HK-2 (cell line): ENCODE measurements at regions not wholly inside any gene's neighbourhood (a gene's known extent, or its start where the extent isn't known, plus 50 kb on each side); places are given as distances from the start of the nearest gene placed in this dataset.
A peak's percentile ranks its signal among the peaks of the same experiment; 100 is the strongest.
"Not testable (repeated sequence)": the region's sequence is repeated elsewhere in the genome, so short reads cannot be mapped to it uniquely, and the experiment has no call there.

Experiments used
- DNase-seq: peaks from one replicate; pipeline ENCODE4 v3.0.0-alpha.2; 2018; ENCODE audit not compliant: unreplicated experiment

DNA sequence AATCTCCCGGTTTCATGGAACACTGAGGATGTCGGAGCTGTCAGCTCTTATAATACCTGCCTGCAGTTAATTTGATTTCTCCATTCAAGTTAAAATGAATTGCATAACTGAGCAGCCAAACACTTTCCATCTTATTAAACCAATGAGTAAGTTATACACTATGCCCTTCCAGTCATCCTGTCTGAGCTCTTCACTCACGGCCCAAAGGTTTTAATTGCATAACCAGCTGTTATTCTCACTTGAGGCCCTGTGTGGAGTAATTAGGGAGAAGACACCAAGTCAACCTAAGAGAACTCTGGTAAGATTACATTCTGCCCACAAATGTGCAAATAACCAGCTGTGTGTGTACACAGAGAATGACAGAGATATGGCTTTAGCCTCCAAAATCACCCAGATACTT, 303.5 kb downstream of the TBC1D4 start:
- no peak for DNase-seq

DNA sequence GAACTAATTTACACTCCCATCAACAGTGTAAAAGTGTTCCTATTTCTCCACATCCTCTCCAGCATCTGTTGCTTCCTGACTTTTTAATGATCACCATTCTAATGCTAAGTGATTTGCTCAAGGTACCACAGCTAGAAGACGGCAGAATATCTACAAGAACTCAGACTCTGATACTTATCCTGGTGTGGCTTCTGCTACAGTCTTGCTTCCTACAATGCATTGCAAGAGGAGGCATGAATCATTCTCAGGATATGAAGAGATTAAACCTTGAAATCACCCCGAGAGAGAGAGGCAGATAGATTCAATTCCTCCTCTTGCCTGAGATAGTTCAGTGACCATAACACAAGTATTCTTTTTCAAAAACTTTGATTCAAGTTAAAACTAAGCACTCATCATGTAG, 306.4 kb downstream of the TBC1D4 start:
- no peak for DNase-seq

DNA sequence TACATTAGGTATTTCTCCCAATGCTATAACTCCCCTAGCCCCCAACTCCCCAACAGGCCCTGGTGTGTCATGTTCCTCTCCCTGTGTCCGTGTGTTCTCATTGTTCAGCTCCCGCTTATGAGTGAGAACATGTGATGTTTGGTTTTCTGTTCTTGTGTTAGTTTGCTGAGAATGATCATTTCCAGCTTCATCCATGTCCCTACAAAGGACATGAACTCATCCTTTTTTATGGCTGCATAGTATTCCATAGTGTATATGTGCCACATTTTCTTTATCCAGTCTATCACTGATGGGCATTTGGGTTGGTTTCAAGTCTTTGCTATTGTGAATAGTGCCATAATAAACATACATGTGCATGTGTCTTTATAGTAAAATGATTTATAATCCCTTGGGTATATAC, 306.9 kb downstream of the TBC1D4 start:
- DNase-seq, result not testable (repeated sequence)

DNA sequence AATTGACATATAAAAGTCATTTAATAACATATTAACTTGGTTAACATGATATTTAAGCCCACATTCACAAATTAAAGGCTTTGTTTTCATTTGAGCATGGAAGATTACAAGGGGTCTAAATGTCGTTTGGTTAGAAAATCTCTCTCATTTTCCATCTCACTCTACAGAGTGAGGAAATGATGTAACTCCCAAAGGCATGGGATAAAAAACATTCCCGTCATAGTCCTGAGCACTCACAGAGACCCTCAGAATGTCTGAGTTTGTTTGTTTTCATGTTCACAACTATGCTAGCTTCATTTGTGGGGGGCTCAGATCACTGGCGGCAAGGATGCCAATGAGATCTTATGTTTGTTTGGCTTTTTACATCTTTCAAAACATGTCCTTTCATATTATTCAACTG, 307.5 kb downstream of the TBC1D4 start:
- DNase-seq, result no peak

DNA sequence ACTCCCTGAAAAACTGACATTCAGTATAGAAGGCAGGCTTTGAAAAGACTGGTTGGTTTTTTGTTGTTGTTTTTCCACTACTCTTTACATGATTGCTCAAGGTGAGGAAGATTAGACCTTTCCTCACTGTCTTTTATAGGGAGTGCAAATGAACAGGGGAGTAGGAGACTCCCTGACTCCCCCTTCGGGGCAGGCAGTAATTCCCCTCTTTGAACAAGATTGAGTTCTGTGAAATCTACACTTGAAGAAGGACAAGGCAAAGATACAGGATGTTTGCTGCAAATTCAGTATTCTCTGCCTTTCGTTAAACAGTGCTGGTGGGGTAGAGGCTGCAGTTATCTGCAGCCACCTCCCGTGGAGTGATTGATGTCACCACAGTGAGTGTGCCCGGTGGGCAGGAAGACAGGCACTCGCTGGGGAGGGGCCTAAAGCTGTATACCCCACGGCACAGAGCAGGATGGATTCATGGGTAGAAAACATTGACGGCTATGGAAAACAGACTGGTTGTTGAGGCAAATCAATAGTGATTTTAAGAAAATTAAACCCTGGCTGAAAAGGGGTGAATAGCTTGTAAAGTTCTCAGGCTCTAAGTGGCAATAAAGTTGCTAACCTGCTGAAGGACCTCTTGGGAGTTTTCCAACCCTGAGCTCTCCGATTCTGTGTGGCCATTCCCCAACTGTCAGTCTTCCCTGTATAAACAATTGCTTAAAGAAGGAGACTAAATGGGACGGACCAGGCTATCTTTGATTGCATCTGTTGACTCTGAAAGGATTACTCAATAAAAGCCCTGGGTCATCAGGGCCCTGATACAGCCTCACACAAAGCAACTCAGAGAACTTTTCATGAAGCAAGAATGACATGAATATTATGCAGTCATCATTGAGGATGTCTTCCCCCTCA, 308.3 kb downstream of the TBC1D4 start:
- DNase-seq, result no peak

DNA sequence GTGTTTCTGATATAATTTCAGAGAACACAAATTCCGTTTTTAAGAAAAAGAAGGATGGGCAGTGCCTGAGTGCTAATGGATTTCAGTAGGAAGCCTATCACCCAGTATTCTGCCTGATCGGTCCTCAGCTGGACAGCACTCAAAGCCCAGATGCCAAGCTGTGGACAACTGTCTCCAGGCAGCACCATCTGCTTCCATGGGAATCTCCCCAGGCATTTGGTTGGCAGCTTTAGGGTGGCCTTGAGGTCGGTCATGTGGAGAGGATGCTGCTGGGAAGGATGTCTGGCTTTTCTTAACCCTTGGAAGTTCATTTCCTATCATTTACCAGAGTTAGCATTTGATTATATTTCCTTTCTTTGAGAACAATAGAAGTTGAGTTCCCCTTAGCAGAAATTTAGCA, 311.7 kb downstream of the TBC1D4 start:
- DNase-seq, result no peak

DNA sequence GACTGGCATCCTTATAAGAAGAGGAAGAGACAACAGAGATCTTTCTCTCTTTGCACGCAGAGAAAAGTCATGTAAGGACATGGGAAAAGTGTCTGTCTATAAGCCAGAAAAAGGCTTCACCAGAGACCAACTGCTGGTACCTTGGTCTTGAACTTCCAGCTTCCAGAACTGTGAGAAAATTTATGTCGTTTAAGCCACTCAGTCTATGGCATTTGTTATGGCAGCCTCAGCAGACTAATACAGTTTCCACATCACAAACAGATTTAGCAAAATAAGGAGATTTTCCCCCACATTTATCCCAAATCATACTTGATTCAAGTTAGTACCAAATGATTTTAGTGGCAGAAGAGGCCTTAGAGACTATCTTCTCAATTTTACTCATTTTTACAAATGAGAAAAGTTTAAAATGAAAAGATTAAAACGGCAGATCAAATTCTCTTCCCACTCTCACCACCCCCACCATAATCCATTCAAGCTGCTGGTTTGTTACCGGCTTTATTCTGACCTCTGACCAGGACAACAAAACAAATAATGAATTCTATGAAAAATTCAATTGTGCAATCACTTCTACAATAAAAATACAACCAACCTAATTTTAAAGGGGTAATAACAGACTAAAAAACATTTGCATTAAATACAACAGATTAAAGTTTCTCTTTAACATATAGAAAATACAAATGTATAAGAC, 316.3 kb downstream of the TBC1D4 start:
- no peak for DNase-seq

DNA sequence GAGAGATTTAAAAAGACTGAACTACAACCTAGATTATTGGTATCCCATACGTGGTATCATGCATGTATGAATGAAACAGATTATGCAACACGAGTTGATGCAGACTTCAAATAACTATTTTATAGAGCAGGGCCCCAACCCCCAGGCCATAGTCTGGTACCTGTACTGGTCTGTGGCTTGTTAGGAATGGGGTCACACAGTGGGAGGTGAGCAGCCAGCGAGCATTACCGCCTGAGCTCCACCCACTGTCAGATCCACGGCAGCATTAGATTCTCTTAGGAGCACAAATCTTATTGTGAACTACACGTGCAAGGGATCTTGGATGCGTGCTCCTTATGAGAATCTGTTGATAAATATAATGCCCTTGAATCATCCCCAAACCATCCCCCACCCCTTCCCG, 320.2 kb downstream of the TBC1D4 start:
- DNase-seq, result no peak

DNA sequence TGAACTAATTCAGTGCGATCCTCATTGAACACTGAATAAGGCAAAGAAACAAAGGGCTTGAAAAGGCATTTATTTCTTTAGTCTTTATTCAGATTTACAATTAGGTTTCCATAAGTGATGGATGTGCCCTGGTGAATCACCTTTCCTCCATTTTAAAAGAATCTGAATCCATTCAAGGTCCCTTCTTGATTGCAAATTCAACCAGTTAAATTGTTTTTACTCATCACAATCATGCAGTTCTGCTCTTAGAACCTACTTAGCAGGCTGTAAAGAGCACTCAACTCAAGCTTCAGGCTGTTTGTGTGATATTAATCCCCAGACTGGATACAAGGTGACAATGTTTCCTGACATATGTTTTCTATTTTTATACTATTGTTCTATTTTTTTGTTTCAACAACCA, 321.0 kb downstream of the TBC1D4 start:
- DNase-seq, result no peak

DNA sequence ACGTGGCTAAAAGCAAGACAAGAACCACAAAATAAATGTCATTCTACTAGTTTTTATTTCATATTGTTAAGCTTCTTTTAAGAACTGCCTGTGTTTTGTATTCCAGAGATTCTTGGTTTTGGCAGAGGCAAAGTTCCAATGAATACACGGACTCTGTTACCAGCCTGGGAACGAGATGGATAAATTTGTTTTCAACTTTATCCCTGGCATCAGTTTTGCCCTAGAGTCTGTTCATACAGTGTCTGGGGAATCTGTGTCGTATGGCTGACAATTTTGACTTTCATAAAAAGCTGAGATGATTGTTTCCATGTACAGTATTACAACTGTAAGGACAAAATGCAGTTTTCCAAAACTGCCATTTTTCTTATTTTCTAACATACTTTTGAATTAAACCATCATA, 327.6 kb downstream of the TBC1D4 start:
- DNase-seq, result no peak

DNA sequence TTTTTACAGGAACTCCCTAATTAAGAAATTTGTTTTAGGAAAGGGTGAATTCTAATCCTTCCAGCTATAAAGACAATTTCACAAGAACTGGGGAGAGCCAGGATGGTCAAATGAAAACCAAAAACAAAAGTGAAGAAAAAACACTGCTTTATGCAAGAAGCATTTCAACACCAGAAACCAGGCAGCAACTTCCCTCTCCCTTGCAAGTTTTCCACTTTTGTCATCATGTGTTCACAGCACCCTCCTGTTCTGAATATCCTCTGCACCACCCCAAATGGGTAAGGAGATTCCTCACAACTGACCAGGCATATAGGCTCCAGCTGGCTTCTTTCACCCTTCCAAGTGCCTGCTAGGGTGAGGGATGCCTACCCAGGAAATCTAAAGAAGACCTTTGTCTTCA, 328.1 kb downstream of the TBC1D4 start:
- no peak for DNase-seq

DNA sequence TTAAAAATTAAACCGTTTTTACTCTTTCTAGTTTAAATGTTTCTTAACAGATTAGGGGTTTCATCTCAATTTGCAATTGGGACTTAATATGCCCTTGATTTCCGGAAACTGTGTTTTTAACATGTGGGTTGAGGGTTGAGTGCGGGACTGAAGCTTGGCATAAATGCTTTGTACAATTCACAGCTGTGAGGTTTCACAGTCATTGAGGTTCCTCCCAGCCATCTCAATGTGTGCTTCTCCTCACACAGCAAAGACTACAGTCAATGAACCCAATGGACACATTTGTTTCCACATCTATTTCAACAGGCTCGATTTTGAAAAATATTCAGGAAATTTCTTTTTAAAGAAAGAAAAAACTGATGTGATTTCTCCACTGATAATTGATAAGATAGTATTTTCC, 328.6 kb downstream of the TBC1D4 start:
- no peak for DNase-seq

DNA sequence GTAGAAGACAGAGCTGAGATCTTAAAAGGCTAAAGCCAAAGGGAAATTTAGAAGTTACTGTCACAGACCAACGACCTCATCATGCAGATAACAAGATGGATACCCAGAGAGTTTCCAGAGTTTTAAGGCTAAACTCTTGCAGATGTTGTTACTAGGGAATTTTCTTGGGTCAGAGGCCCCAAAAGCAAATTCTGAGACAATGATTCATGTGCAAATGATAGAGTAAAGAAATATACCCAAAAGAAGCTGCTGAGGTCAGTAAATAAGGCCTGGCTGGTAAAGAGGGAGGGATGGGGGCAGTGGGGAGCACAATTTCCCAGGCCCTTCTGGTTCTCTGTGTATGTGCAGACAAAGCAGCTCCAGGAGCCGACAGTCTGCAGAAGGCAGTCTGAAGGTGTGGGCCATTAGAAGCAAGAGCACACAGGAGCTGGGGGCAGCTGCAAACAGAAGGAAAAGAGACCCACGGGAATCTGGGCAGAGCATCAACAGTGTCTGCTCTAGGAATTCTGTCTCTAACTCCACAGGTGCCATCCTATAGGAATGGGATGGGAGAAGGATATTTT, 330.8 kb downstream of the TBC1D4 start:
- no peak for DNase-seq

DNA sequence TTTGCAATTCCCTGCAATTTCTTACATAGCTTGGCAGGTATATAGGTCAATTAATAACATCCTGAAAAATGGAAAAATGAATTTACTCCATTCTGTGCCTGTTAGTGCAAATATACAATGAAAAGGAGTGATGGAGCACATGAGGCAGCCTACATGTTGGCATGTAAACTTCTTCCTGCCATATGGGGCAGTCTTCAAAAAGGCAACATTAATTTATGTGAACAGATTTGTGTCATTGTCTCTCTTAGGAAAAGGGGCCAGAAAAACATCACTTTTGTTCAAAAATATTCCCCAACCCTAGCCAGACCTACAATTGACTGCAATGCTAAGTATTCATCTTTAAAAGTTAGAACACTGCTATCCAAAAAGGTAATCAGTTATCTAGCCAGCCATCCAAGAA, 332.2 kb downstream of the TBC1D4 start:
- DNase-seq, result no peak

DNA sequence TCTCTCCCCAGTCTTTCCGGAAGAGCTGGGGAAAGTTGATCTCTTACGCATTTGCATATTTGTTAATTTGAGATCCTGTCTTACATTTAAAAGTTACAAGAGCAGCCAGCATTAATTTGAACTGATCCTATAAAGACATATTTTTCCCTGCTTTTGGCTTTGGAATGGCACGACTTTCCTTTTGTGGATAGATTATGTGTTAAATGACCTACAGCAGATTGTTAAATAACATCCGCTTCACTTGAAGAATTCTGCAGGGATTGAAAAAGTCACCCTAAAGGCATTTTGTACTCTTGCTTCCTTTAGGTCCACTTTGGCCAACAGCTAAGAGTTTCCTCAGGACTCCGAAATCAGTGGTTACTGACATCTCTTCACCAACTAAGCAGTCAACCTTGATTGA, 334.0 kb downstream of the TBC1D4 start:
- no peak for DNase-seq

DNA sequence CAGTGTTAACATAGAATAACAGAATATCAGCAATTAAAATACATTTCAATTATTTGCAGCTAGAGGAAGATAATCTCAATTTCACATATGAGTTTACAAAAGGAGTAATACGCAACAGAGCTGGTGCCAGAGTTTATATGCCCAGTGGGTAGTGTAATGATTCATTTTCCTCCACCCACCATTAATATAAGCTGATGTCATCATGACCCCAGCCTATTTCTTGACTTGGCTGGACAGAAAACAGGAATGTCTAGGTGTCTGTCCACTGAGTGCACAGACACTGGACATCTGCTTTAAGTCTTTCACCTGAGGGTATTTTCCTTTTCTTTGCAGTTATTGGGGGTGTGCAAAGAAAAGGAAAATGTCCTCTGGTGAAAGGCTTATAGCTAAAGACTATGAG, 335.5 kb downstream of the TBC1D4 start:
- DNase-seq, result no peak

DNA sequence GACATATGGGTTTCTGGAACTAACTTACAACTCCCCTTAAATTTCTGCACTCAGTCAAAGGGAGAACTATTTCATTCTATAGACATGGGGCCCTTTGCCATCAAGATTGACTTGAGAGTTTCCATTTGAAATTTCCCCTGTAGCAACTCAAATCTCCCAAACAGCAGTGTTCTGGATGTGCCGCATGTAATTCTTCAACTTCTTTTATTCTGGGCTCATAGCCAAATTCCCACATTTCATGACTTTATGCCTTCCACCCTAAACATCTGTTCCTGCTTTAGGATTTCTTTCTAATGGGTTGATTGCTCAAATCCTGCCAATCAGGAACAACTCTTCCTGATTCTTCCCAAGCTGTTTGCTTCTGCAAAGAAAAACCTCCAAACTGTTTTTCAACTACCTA, 336.0 kb downstream of the TBC1D4 start:
- DNase-seq, result no peak

DNA sequence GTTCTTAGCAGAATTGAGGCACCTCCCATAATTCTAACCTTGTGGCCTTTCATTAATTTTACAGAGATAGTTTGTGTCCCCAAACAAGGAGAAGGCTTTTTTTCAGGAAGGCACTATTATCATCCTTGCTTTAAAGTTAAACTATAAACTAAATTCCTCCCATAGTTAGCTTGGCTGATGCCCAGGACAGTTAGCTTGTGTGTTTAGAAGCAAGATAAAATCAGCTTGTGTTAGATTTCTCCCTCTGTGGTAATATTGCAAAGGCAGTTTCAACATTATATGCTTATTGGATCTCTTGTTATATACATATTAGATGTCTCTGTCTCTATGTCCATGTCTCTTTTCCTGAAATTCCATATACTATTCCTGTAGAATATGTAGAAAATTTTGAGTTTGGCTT, 342.7 kb downstream of the TBC1D4 start:
- no peak for DNase-seq

DNA sequence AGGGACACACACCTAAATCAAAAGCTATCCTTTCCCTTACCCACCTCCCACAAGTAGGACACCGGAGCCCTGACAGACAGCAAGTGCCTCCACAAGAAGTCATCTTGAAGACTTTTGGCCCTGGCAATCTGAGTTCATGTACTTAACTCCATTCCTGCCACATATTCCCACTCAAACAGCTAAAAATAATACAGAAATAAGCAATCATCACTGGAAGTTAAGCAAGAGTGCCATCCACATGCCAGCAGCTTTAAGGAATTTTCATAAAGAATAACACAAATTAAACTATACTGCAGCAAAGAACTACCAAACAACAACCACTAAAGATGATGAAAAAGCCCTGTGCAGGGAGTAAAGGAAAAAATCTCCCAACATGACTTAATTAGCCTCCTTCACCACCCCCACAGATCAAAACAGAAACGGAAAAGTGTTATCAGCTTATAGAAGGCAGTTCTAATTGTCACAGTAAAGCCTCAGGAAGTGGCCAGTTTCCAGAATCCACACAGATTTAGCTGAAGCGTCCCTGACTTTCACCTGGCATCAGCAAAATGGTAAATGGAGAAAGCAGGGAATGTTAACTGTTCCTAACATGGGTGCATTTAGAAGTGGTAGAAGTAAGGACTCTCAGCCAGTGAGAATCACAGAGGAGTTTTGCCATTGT, 343.9 kb downstream of the TBC1D4 start:
- no peak for DNase-seq

DNA sequence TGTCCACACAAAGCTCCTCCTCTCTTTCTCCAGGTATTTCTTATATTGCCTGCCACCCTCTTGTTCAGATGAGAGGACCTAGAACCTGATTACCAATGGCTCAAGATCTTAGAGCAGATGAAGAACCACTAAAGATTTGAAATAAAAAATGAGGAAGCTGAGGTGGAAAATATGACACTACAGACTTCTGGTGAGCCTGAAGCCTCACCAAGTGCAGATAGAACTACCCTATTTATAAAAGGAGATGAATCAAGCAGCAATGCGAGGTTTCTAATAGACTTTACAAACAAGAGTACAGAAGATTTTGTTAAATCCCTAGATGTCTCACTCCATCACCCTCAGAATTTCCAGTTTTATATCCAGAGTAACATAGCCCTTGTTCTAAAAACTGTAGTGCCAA, 345.8 kb downstream of the TBC1D4 start:
- no peak for DNase-seq

DNA sequence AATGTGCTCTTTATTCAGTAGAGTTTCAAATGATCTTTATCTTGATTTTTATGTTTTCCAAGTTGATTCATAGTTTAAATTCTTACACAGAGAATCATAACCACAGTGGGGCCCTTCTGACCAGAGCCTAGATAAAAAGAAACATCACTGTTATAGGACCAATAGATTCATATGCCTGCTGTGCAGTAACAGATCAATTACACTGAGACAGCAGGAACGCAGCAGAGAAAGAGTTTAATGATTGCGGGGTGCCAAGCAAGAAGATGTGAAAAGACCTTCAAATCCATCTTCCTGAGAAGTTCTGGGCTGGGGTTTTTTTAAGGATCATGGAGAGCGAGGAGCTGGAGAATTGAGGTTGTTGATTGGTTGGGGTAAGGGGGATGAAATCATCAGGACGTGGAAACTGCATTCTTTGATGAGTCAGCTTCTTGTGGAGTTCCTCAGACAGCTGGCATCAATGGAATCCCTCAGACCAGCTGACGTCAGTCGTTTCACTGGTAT, 346.6 kb downstream of the TBC1D4 start:
- DNase-seq, result peak; percentile 48
